Right lobe of liver (tissue), 6 donors: ENCODE measurements at regions not wholly inside any gene's neighbourhood (a gene's known extent, or its start where the extent isn't known, plus 50 kb on each side); places are given as distances from the start of the nearest gene placed in this dataset.

Source experiments
- ATAC-seq, 4 donors: fragments of 200-7000 bp; cut with Tn5 transposase; one replicate each; pipeline ENCODE4 v1.9.1; 2020; ENCODE audit warnings: mild to moderate bottlenecking in 4 of 4, moderate library complexity in 4 of 4
- DNase-seq, 3 donors: peaks; one replicate each; pipeline ENCODE4 v3.0.0-alpha.2; 2020
- H3K27ac ChIP-seq, 3 donors: fragments of 200-600 bp; one replicate each; pipeline ENCODE4 v1.8.0; 2022
- H3K27me3 ChIP-seq, 2 donors: fragments of 200-600 bp; one replicate each; pipeline ENCODE4 v1.8.0; 2022
- H3K36me3 ChIP-seq, 4 donors: fragments of 200-600 bp; sonication (generic) in 1 of 4; one replicate each; pipeline versions ENCODE4 v1.5.1 to v1.8.0; 2017 to 2022; ENCODE audit warnings: control low read depth in 1 of 4
- H3K4me1 ChIP-seq, 4 donors: fragments of 200-600 bp; sonication (generic) in 1 of 4; one replicate each; pipeline versions ENCODE4 v1.5.1 to v1.8.0; 2017 to 2022; ENCODE audit warnings: control low read depth in 1 of 4
- H3K4me3 ChIP-seq, 3 donors: fragments of 200-600 bp; one replicate each; pipeline ENCODE4 v1.8.0; 2022
- H3K9me3 ChIP-seq, 4 donors: fragments of 200-600 bp; sonication (generic) in 1 of 4; one replicate each; pipeline versions ENCODE4 v1.5.1 to v1.8.0; 2017 to 2022; ENCODE audit warnings: control low read depth in 1 of 4
- POLR2A ChIP-seq: fragments of 450-650 bp; IDR thresholded peaks from one replicate; pipeline ENCODE4 v1.6.1; 2017; ENCODE audit warnings: antibody characterized with exemption, mild to moderate bottlenecking
- WGBS: methylation state at CpG from one replicate; pipeline ENCODE4 v1.1.6; 2018; ENCODE audit warnings: low coverage, low lambda C conversion rate; ENCODE audit not compliant: insufficient coverage; ENCODE audit errors: missing lambda C conversion rate; 5-methylcytosine and 5-hydroxymethylcytosine counted together
- intact Hi-C, 2 donors: fragments of 100-400 bp; cut with DNase I; formaldehyde crosslinking; loops; one replicate each; pipeline versions ENCODE4 v1.11.2 to v1.14.1; 2022
- TF ChIP-seq, protein P1 (sequence below), 4 donors: fragments of 200-600 bp in 3 of 4; fragments of 450-650 bp in 1 of 4; IDR thresholded peaks; one replicate each; pipeline versions ENCODE4 v1.5.1 to v1.8.0; 2016 to 2022; ENCODE audit warnings: antibody characterized with exemption in 4 of 4, mild to moderate bottlenecking in 2 of 4
- donor health status: DM: no; HTN: yes; CAD: no.
- donor health status: DM: no; HTN: no; CAD: no.
- donor health status: DM: no; HTN: no; CAD: no.
- donor health status: DM: no; HTN: yes; CAD: no.
- donor health status: DM: no; HTN: yes; CAD: no.

GRCh38 chr2:65514555-65515195, 82.3 kb upstream of the SPRED2 start:
- DNase-seq: no peak
- H3K4me1 ChIP-seq: no peaks in the 10 kb centered on the region
- 85% methylated on average over 4 of the region's 4 CpGs for WGBS
- no peak overlapping the region for H3K27ac ChIP-seq
- no peak for ATAC-seq
- TF ChIP-seq, protein P1, sequence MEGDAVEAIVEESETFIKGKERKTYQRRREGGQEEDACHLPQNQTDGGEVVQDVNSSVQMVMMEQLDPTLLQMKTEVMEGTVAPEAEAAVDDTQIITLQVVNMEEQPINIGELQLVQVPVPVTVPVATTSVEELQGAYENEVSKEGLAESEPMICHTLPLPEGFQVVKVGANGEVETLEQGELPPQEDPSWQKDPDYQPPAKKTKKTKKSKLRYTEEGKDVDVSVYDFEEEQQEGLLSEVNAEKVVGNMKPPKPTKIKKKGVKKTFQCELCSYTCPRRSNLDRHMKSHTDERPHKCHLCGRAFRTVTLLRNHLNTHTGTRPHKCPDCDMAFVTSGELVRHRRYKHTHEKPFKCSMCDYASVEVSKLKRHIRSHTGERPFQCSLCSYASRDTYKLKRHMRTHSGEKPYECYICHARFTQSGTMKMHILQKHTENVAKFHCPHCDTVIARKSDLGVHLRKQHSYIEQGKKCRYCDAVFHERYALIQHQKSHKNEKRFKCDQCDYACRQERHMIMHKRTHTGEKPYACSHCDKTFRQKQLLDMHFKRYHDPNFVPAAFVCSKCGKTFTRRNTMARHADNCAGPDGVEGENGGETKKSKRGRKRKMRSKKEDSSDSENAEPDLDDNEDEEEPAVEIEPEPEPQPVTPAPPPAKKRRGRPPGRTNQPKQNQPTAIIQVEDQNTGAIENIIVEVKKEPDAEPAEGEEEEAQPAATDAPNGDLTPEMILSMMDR (IDR thresholded peaks at IDR 0.05): no peak
- no peak for TF ChIP-seq POLR2A
- intact Hi-C loops: no loop called here
- no peaks in the 10 kb centered on the region for H3K27me3 ChIP-seq
- H3K36me3 ChIP-seq: no peaks in the 10 kb centered on the region
- H3K9me3 ChIP-seq: no peaks in the 10 kb centered on the region
- no peak overlapping the region for H3K4me3 ChIP-seq

- 92% methylated on average over 3 of the region's 5 CpGs for WGBS
- Histone ChIP-seq H3K4me1 (peaks cover 0 to 13% (median 3%) of the 10 kb centered on the region in 4 donors), H3K4me3 (no peak overlapping the region), H3K9me3 (no peaks in the 10 kb centered on the region), H3K27me3 (no peaks in the 10 kb centered on the region), H3K36me3 (no peaks in the 10 kb centered on the region), H3K27ac (no peak overlapping the region)
- TF ChIP-seq, protein P1 (IDR thresholded peaks at IDR 0.05): no peak
- no peak for TF ChIP-seq POLR2A
- ATAC-seq (no peak), DNase-seq (no peak)
- intact Hi-C loops: no loop called here
Measured at GRCh38 chr2:65512783-65513182, 80.4 kb upstream of the SPRED2 start.

GRCh38 chr2:65511306-65511705, 78.9 kb upstream of the SPRED2 start:
- Histone ChIP-seq H3K27me3 (no peaks in the 10 kb centered on the region), H3K4me3 (no peak overlapping the region), H3K27ac (no peak overlapping the region), H3K36me3 (no peaks in the 10 kb centered on the region), H3K9me3 (no peaks in the 10 kb centered on the region), H3K4me1 (peaks cover 0 to 13% (median 3%) of the 10 kb centered on the region in 4 donors)
- no peak for TF ChIP-seq POLR2A
- TF ChIP-seq, protein P1 (IDR thresholded peaks at IDR 0.05): no peak
- intact Hi-C loops: no loop called here
- 69% methylated on average over 2 of the region's 2 CpGs for WGBS
- DNase-seq: no peak
- ATAC-seq: no peak

- no peaks in the 10 kb centered on the region for H3K36me3 ChIP-seq
- DNase-seq: no peak
- no peak overlapping the region for H3K4me3 ChIP-seq
- H3K27ac ChIP-seq: no peak overlapping the region
- no peaks in the 10 kb centered on the region for H3K9me3 ChIP-seq
- H3K4me1 ChIP-seq: peaks cover 0 to 13% (median 3%) of the 10 kb centered on the region in 4 donors
- H3K27me3 ChIP-seq: no peaks in the 10 kb centered on the region
- ATAC-seq: no peak
- TF ChIP-seq POLR2A: no peak
- TF ChIP-seq, protein P1 (IDR thresholded peaks at IDR 0.05): no peak
- intact Hi-C loops: no loop called here
- WGBS: 85% methylated on average over 1 of the region's 1 CpG
Measured at GRCh38 chr2:65508225-65508624, 75.8 kb upstream of the SPRED2 start.
